Stomach (tissue), 8 donors: ENCODE measurements at regions not wholly inside any gene's neighbourhood (a gene's known extent, or its start where the extent isn't known, plus 50 kb on each side); places are given as distances from the start of the nearest gene placed in this dataset.
A peak's percentile ranks its signal among the peaks of the same experiment; 100 is the strongest.

Experiments used
- DNase-seq, 2 donors: peaks; one replicate each; pipeline versions ENCODE4 v3.0.0 to v3.0.0-alpha.2; 2013 to 2019
- H3K27ac ChIP-seq, 5 donors: fragments of 200-600 bp in 4 of 5; sonication (generic) in 4 of 5; one replicate each; pipeline ENCODE4 v1.5.1; 2013 to 2019; ENCODE audit warnings: mild to moderate bottlenecking in 1 of 5, moderate library complexity in 1 of 5
- H3K27me3 ChIP-seq, 3 donors: fragments of 200-600 bp; sonication (generic); one replicate each; pipeline ENCODE4 v1.5.1; 2017 to 2019; ENCODE audit warnings: mixed run types in 1 of 3
- H3K36me3 ChIP-seq, 4 donors: fragments of 200-600 bp; sonication (generic); 1 replicate in 3 of 4; 2 replicates in 1 of 4; pipeline ENCODE4 v1.5.1; 2016 to 2019
- H3K4me1 ChIP-seq, 4 donors: fragments of 200-600 bp; sonication (generic); one replicate each; pipeline ENCODE4 v1.5.1; 2016 to 2019
- H3K4me3 ChIP-seq, 4 donors: fragments of 200-600 bp; sonication (generic) in 3 of 4; one replicate each; pipeline ENCODE4 v1.5.1; 2016 to 2019; ENCODE audit warnings: mild to moderate bottlenecking in 1 of 4
- H3K9me3 ChIP-seq, 4 donors: fragments of 200-600 bp; sonication (generic); one replicate each; pipeline ENCODE4 v1.5.1; 2016 to 2019
- CTCF ChIP-seq, 7 experiments: fragments of 450-650 bp in 4 of 7; fragments of 200-600 bp in 3 of 7; sonication (generic) in 3 of 7; IDR thresholded peaks; one replicate each; pipeline ENCODE4 v1.5.1; 2016 to 2019; ENCODE audit warnings: antibody characterized with exemption in 7 of 7, control low read depth in 2 of 7, mild to moderate bottlenecking in 1 of 7
- EP300 ChIP-seq: sonication (generic); formaldehyde crosslinking; IDR thresholded peaks from one replicate; pipeline ENCODE4 v1.6.1; 2017; ENCODE audit warnings: antibody characterized with exemption
- POLR2A ChIP-seq, 4 donors: fragments of 450-650 bp; IDR thresholded peaks; one replicate each; pipeline ENCODE4 v1.6.1; 2016; ENCODE audit warnings: antibody characterized with exemption in 4 of 4, control low read depth in 2 of 4, mild to moderate bottlenecking in 1 of 4, moderate library complexity in 1 of 4
- POLR2AphosphoS5 ChIP-seq, 3 donors: sonication (generic); formaldehyde crosslinking; IDR thresholded peaks; one replicate each; pipeline ENCODE4 v1.6.1; 2016; ENCODE audit warnings: antibody characterized with exemption in 3 of 3
- WGBS, 5 donors: extraction: QIAGEN DNeasy Blood & Tissue Kit in 3 of 5; methylation state at CpG; one replicate each; pipeline versions ENCODE4 v1.1.5 to v1.1.7; 2013 to 2018; 5-methylcytosine and 5-hydroxymethylcytosine counted together
- intact Hi-C: fragments of 100-400 bp; cut with DNase I; formaldehyde crosslinking; loops from one replicate; pipeline ENCODE4 v1.15.1; 2023; ENCODE audit warnings: low total_unique reads
- donor health status: healthy with polysubstance abuse.
- donor health status: Bipolar disorder and iron deficiency.
- donor health status: healthy.

GRCh38 chr4:149158817-149159216, 656.8 kb downstream of the IQCM start:
- TF ChIP-seq EP300 = no peak
- no peak for TF ChIP-seq CTCF (IDR thresholded peaks at IDR 0.05)
- no peak for TF ChIP-seq POLR2AphosphoS5 (IDR thresholded peaks at IDR 0.05)
- TF ChIP-seq POLR2A (IDR thresholded peaks at IDR 0.05) = no peak
- DNase-seq = no peak
- no peaks in the 10 kb centered on the region for H3K4me1 ChIP-seq
- H3K27ac ChIP-seq = no peak overlapping the region
- intact Hi-C loops = no loop called here
- H3K4me3 ChIP-seq = no peak overlapping the region
- H3K9me3 ChIP-seq = no peaks in the 10 kb centered on the region
- WGBS, 5 donors = 48 to 75% (median 58%) methylated on average over 3 of the region's 3 CpGs
- no peaks in the 10 kb centered on the region for H3K27me3 ChIP-seq
- no peaks in the 10 kb centered on the region for H3K36me3 ChIP-seq

DNA sequence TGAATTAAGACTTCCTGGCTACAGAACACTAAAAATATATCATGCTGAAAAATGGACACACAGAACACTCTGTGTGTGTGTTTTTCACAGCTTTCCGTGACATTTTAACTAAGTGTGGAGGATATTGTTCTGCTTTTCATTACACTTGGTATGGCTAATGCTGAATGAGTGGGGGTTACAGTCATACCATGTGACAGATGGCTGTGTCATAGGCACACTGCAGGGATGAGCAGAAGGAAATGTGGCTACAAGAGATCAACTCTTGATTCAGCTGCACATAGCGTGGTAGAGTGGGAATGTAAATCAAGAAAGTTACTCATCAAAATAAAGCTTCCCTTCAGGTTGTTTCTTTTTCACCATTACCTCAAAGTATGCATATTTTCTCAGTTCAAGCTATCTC, 669.8 kb downstream of the IQCM start:
- Histone ChIP-seq H3K27ac (no peak overlapping the region), H3K9me3 (no peaks in the 10 kb centered on the region), H3K27me3 (no peaks in the 10 kb centered on the region), H3K36me3 (no peaks in the 10 kb centered on the region), H3K4me1 (no peaks in the 10 kb centered on the region), H3K4me3 (no peak overlapping the region)
- intact Hi-C loops = no loop called here
- WGBS, 5 donors = 64 to 88% (median 81%) methylated on average over 2 of the region's 2 CpGs
- no peak for DNase-seq
- TF ChIP-seq EP300 = no peak

DNA sequence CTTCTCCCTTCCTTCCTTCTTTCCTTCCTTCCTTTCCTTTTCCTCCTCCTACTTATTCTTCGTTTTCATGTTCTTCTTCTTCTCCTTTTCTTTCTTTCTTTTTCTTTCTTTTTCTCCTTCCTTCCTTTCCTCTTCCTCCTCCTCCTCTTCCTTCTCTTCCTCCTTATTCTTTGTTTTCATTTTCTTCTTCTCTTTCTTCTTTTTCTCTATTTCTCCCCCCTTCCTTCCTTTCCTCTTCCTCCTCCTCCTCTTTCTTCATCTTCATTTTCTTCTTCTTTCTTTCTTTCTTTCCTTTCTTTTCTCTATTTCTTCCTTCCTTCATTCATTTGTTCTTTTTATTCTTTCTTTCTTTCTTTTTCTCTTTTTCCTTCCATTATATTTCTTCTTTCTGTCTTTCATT, 671.6 kb downstream of the IQCM start:
- H3K36me3 ChIP-seq = no peaks in the 10 kb centered on the region
- DNase-seq = no peak
- H3K27me3 ChIP-seq = no peaks in the 10 kb centered on the region
- no peak overlapping the region for H3K27ac ChIP-seq
- intact Hi-C loops = no loop called here
- 48 to 67% (median 61%) methylated on average over 1 of the region's 1 CpG for WGBS, 5 donors
- H3K4me3 ChIP-seq = no peak overlapping the region
- TF ChIP-seq POLR2A (IDR thresholded peaks at IDR 0.05) (no peak), EP300 (no peak), POLR2AphosphoS5 (IDR thresholded peaks at IDR 0.05) (no peak), CTCF (IDR thresholded peaks at IDR 0.05) (no peak)
- no peaks in the 10 kb centered on the region for H3K4me1 ChIP-seq
- H3K9me3 ChIP-seq = no peaks in the 10 kb centered on the region

DNA sequence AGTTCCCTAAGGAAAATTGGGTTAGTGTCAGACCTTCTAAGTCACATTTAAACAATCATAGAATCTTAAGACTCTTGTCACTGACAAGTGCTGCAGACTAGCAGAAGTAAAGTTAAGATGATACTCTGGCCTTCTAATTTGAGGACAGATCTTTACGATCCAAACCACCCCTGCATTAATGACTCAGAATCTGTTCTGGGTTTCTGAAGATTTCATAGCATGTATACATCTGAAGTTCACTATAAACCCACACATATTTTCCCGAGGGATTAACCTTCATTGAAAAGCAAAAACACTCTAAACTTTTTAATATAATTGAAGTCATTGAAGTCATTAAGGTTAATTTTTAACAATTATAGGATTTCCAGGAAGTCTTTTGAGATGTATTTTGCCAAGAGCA, 674.3 kb downstream of the IQCM start:
- no peak overlapping the region for H3K27ac ChIP-seq
- H3K27me3 ChIP-seq = no peaks in the 10 kb centered on the region
- H3K4me3 ChIP-seq = no peak overlapping the region
- no peaks in the 10 kb centered on the region for H3K9me3 ChIP-seq
- H3K4me1 ChIP-seq = no peaks in the 10 kb centered on the region
- TF ChIP-seq CTCF (IDR thresholded peaks at IDR 0.05) (no peak), POLR2A (IDR thresholded peaks at IDR 0.05) (no peak), POLR2AphosphoS5 (IDR thresholded peaks at IDR 0.05) (no peak), EP300 (no peak)
- H3K36me3 ChIP-seq = no peaks in the 10 kb centered on the region
- WGBS, 5 donors = 48 to 59% (median 51%) methylated on average over 2 of the region's 2 CpGs
- intact Hi-C loops = no loop called here
- DNase-seq = no peak

- Histone ChIP-seq H3K4me3 (no peak overlapping the region), H3K36me3 (no peaks in the 10 kb centered on the region), H3K27me3 (no peaks in the 10 kb centered on the region), H3K9me3 (no peaks in the 10 kb centered on the region), H3K4me1 (no peaks in the 10 kb centered on the region), H3K27ac (no peak overlapping the region)
- intact Hi-C loops = no loop called here
- DNase-seq = peak in 1 of 2 donors; percentile 9
- TF ChIP-seq CTCF (IDR thresholded peaks at IDR 0.05) (no peak), EP300 (no peak), POLR2AphosphoS5 (IDR thresholded peaks at IDR 0.05) (no peak), POLR2A (IDR thresholded peaks at IDR 0.05) (no peak)
- WGBS, 5 donors = 22 to 45% (median 31%) methylated on average over 2 of the region's 2 CpGs
Measured at GRCh38 chr4:149140841-149141240, 674.8 kb downstream of the IQCM start.
